Activated T-cell treated with anti-CD3 and anti-CD28 coated beads for 24 hours (primary cell): ENCODE measurements at regions not wholly inside any gene's neighbourhood (a gene's known extent, or its start where the extent isn't known, plus 50 kb on each side); places are given as distances from the start of the nearest gene placed in this dataset.
"Not testable (repeated sequence)": the region's sequence is repeated elsewhere in the genome, so short reads cannot be mapped to it uniquely, and the experiment has no call there.

ENCODE experiments used
- DNase-seq: peaks from one replicate; pipeline ENCODE4 v3.0.0-alpha.2; 2020; ENCODE audit warnings: low read depth

DNA sequence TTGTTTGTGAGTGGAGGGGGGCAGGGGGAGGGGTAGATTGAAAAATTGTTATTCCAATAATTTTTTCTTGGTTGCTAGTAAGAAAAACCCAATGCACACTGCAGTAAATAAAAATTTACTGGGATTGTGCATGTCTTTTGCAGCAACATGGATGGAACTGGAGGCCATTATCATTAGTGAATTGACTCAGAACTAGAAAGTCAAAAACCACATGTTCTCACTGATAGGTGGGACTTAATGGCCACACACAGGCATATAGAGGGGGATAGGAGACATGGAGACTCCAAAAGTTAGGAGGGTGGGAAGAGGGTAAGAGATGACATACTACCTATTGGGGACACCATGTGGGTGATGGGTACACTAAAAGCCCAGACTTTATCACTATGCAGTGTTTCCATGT, 67.2 kb downstream of the BUB3 start:
- DNase-seq, result no peak

DNA sequence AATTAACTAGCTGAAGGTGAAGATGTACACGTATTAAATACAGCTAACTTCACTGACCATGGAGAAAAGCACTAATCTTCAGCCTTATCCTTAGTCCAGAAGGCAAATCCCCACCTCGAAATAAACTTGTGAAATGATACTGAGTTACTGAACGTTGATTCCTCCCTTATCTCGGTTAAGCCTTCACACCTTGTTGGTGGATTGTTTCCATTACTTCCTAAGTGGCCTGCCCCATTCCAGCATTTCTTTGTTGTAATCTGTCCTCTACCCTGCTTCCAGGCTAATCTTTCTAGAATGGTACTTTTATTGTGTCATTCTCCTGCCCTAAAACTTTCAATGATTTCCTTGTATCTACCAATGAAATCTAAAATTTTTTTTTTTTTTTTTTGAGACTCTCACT, 68.6 kb downstream of the BUB3 start:
- DNase-seq, result no peak

GRCh38 chr10:123227706-123228105, 73.5 kb downstream of the BUB3 start:
- DNase-seq, result no peak

DNA sequence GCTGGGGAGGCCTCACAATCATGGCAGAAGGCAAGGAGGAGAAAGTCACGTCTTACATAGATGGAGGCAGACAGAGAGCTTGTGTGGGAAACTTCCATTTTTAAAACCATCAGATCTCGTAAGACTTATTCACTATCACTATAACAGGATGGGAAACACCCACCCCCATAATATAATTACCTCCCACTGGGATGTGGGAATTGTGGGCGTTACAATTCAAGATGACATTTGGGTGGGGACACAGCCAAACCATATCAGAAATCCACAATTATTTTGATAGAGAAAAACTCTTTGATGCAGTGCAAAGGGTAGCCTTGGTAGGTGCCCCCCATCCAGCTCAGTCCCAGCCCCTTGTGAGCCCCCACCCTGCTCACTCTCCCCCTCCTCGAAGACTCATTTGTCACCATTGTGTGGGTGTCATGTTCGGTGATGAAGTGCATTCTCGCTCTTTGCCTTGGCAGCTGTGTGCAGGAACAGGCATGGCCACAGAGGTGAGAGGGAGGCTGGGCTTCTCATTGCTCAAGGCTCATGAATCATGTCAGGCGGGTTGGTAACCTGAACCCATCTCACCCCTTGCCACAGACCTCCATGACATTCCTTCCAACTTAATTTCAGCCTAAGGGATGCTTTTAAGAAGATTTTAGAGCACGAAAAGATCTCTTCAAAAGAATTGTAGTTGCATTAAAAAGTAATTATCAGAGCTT, 75.9 kb downstream of the BUB3 start:
- no peak for DNase-seq

DNA sequence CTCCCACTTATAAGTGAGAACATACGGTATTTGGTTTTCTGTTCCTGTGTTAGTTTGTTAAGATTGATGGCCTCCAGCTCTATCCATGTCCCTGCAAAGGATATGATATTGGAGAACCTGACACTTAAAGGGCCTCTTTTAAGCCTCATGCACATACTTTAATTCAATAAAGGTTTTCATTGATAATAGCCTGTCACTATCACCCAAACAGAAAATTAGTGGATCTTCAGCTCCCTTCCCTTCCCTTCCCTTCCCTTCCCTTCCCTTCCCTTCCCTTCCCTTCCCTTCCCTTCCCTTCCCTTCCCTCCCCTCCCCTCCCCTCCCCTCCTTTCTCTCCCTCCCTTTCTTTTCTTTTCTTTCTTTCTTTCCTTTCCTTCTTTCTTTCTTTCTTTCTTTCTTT, 78.7 kb downstream of the BUB3 start:
- not testable (repeated sequence) for DNase-seq

DNA sequence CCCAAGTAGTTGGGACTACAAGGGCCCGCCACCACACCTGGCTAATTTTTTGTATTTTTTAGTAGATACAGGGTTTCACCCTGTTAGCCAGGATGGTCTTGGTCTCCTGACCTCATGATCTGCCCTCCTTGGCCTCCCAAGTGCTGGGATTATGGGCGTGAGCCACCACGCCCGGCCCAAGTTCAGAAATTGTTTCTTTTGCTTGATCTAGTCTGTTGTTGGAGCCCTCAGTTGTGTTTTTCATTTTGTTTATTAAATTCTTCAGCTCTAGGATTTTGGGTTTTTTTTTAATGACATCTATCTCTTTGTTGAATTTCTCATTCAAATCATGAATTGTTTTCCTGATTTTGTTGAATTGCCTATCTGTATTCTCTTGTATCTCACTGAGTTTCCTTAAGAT, 80.8 kb downstream of the BUB3 start:
- not testable (repeated sequence) for DNase-seq

DNA sequence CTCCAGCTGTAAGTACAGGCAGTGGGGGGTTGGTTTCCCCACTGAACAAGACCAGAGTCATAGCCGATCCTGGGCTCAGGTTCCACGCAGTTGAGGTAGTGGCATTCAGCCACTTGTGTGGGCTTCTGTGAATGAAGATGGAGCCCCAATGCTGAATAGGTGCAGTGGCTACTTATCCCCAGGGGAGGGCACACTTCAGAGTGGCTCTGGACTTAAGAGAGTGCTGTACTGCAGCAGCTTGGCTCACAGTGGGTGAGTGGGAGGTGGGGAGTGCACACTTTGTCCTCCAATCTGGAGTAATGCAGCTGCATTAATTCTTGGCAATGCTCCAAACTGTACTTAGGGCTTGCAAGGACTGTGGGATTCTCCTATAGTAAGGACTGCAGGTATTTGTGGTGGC, 81.9 kb downstream of the BUB3 start:
- no peak for DNase-seq

GRCh38 chr10:123240250-123240649, 86.0 kb downstream of the BUB3 start:
- no peak for DNase-seq

- DNase-seq, result no peak
These were observed 86.6 kb downstream of the BUB3 start for GRCh38 chr10:123240776-123241175.

- DNase-seq, result peak; percentile 3
These were observed 87.4 kb downstream of the BUB3 start for GRCh38 chr10:123241391-123242141.

DNA sequence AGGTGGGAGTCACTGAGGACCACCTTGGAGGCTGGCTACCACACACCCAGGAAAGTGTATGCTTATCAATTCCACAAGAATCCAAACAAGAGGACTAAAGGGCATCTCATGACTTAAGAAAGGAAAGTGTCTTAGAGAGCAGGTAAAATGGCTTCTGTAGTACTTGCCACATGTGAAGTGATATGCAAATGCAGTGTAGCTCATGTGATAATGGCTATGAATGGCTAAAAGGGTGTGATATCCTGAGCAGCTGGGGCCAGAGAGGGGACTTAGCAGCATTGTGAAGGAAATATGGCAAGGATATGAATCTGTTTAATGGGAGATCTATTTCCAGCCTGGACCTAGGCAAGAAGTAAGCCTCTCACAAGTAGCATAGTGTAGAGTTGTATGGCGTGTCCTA, 90.5 kb downstream of the BUB3 start:
- no peak for DNase-seq

GRCh38 chr10:123245264-123245663, 91.1 kb downstream of the BUB3 start:
- no peak for DNase-seq

DNA sequence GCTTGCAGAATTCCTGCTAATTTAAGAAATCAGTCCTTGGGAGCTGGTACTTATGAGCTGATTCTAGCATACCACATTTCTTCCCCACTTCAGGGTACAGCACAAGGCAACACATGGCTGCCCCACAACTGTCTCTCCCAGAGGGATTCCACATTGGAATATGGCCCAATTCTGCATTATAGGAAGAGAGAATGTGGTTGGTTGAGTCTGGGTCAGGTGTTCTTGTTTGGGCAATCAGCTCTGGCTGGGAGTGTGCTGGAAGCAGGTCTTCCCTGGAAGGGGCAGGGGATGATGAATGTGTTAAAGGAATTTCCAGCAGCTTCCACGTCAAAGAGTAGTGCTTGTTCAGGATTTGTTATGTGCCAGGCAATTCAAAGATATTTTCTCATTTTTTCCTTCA, 95.7 kb downstream of the BUB3 start:
- no peak for DNase-seq

DNA sequence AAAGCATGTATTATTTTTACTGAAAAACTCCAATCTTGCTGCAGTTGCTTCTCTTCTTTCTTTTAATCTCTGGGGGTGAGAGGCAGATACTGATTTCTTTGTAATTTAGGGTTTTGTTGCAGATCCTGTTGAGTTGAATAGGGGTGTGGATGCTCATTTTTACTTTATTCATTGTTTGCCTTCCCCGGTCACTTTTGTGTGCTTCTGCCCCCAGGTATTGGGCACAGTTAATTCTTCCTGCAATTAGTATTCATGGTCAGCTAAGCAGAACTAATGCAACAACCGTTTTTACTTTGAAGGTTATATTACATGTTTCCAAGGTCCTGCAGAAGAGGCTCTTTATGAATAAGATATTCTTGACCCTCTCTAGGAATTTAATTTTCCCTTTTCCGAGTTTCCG, 96.4 kb downstream of the BUB3 start:
- no peak for DNase-seq

- no peak for DNase-seq
These were observed 98.6 kb downstream of the BUB3 start for GRCh38 chr10:123252779-123253178.

DNA sequence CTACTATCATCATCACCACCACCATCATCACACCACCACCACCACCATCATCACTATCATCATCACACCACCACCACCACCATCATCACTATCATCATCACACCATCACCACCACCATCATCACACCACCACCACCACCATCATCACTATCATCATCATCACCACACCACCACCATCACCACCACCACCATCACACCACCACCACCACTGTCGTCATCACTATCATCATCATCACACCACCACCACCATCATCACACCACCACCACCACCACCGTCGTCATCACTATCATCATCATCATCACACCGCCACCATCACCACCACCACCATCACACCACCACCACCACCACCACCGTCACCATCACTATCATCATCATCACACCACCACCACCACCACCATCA, 100.1 kb downstream of the BUB3 start:
- DNase-seq, result not testable (repeated sequence)

- DNase-seq, result no peak
These were observed 103.8 kb downstream of the BUB3 start for GRCh38 chr10:123257904-123258456.

- DNase-seq, result no peak
These were observed 104.9 kb downstream of the BUB3 start for GRCh38 chr10:123259081-123259480.

DNA sequence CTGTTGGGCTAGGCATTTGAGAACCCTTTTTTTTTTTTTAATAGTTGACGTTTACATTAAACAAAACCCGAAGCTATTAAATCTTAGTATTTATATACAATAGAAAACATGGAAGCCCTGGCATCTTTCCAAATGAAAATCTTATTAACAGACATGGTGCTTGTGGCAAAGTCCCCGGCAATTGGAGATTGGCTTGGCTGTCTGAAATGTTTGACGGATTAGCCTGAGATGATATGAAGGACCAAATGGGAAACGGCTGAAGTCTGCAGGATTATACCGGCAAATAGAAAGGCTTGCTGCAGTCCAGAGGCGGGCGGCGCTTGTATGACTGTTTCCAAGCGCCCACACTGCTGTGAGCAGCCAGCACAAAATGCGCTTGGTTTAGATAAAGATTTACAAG, 105.6 kb downstream of the BUB3 start:
- DNase-seq, result no peak

GRCh38 chr10:123262456-123262855, 108.3 kb downstream of the BUB3 start:
- no peak for DNase-seq

- DNase-seq, result no peak
These were observed 112.8 kb downstream of the BUB3 start for GRCh38 chr10:123266971-123267370.

DNA sequence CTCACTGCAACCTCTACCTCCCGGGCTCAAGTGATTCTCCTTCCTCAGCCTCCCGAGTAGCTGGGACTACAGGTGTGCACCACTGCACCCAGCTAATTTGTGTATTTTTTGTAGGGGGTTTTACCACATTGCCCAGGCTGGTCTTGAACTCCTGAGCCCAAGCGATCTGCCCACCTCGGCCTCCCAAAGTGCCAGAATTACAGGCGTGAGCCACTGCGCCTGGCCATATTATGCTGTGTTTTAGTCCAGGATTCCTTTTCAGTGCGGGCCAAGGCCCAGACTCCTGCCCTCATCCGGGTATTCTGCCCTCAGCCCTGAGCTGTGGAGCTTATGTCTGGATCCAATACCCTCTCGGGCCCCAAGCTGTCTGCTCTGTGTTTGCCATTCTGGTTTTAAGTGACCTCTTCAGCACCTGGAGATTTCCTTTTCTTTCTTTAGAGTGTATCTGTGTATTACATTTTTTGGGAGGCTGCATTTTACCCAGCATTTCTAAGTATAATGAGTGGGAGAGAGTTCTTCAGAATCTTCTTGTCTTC, 114.9 kb downstream of the BUB3 start:
- no peak for DNase-seq

GRCh38 chr10:123269675-123270074, 115.5 kb downstream of the BUB3 start:
- no peak for DNase-seq
